ENCODE measurements at regions not wholly inside any gene's neighbourhood (a gene's known extent, or its start where the extent isn't known, plus 50 kb on each side); places are given as distances from the start of the nearest gene placed in this dataset.

DNA sequence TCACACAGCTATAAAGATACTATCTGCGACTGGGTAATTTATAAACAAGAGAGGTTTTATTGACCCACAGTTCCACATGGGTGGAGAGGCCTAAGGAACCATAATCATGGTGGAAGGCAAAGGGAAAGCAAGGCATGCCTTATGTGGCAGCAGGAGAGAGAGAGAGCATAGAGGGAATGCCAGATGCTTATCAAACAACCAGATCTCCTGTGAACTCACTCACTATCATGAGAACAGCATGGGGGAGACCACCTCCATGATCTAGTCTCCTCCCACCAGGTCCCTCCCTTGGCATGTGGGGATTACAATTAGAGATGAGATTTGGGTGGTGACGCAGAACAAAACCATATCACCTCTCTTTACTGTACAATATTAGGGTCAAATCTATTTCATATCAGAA, 1101.6 kb upstream of the RAG2 start:
- no peak for DNase-seq

DNA sequence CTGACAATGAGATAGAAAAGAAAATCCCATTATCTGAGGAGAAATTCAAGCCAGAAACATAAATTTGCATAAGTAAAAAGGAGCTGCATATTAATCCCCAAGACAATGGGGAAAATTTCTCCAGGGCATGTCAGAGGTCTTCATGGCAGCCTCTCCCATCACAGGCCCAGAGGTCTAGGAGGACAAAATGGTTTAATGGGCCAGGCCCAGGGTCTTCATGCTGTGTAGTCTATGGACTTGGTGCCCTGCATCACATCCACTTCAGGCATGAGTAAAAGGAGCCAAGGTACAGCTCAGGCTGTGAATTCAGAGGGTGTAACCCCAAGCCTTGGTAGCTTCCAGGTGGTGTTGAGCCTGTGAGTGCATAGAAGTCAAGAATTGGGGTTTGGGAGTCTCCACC, 1097.2 kb upstream of the RAG2 start:
- DNase-seq = no peak

DNA sequence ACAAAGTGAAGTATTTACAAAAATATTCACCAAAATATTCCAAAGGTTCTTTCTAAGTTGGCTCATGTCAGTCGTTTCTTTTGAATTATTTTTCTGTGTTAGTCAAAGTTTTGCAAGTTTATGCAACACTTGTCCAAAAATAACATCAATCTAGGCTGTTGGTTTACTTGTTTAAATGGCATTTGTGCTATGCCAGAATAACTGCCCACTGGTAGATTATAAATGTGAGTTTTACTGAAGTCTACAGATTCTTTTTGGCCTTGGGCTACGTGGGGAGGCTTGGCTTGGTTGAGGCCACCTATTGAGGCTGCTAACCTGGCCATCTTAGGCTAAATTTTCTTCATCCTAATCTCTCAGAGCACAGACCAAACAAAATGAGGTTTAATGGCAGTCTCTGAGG, 1091.9 kb upstream of the RAG2 start:
- no peak for DNase-seq

DNA sequence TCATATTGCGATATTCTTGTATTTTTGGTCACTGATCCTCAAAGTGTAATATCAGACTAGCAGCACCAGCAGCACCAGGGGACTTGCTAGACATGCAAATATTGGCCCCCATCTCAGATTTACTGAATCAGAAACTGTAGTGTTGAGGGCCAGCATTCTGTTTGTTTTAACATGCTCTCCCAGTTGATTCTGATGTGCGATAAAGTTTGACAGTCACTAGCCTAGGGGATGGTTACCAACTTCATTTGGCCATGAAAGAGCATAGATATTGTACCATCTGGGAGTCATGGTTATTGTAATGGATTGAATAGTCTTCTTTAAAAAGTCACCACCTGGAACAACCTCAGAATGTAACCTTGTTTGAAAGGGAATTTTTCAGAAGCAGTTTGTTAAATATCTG, 1090.4 kb upstream of the RAG2 start:
- DNase-seq = no peak

DNA sequence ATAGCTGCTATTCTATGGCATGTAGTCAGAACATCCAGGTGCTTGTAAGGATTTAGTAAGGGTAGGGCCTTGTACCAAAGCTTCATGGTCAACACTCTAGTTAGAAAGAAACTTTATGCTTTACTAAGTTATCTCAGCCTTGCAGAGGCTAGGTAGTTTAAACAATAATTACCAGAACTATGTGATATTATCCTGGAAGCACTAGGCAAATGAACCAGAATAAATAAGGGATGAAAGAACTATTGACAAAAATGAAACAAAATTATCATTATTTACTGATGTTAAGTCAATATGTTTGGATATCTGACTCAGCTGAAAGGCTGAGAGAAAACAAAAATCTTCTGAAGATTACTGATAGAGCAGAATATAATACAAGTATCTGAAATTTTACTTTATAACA, 1089.1 kb upstream of the RAG2 start:
- no peak for DNase-seq

DNA sequence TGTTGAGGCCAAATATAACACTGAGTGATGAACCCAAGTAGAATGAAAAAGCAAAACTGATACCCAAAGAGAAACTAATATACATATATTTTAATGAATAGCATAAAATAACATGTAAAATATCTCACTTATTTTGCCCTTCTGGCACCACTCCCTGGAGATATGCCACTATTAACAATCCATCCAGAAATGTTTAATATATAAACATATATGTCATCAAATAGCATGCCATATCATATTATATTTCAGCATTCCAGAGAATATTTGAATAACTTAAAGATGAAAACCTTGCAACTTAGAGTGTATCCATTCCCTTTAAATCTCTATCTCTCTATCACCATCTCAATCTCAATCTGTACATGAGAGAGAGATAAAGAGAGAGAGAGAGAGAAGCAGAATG, 1073.3 kb upstream of the RAG2 start:
- DNase-seq = no peak

DNA sequence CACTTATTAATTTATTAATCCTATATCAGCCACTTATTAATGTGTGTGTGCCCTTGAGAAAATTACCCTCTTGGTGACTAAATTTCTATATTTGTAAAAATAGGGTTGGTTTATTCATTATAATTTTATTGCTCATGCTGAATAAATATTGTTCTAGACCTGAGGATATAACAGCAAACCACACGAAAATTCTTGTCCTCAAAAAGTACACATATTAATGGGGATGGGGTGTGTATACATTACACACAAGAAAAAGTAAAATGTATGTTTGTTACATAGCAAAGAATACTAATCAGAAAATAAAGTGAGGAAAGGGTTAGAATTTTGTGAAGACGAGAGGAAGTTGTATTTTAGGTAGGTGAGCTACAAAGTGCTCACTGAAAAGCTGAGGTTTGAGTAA, 1068.9 kb upstream of the RAG2 start:
- DNase-seq = no peak

DNA sequence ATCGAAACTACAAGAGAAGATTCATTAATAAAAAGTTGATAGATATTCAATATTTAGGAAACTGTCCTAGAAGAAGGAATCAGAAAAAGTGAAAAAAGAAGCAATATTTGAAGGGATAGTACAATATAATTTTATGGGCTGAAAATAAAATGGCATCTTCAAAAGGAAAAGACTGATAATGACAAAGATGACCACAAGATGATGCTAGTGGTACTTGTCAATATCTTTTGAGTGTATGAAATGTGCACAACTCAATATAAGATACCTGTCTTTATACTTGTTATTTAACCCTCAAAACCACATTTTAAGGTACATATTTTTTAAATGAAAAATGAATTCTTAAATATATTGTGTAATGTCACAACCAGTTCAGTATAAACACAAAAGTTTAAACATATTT, 1059.6 kb upstream of the RAG2 start:
- DNase-seq = no peak

DNA sequence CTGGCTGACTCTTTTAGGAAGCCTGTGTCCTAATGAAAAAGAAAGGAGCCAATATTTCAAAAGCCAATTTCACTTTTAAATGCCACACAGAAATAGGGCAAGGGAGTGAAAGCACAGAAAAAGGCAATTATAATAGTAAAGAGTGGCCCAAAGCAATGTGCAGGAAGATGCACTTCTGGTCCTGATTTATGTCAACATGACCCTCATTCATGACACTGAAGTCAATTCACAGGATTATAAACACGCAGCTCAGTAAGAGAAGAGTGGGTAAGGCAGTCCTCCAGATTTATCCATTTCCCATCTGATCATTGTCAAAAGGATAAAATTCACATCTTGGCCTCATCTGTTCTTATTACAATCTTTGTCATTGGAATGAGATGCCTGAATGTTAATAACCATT, 1049.7 kb upstream of the RAG2 start:
- DNase-seq = no peak

DNA sequence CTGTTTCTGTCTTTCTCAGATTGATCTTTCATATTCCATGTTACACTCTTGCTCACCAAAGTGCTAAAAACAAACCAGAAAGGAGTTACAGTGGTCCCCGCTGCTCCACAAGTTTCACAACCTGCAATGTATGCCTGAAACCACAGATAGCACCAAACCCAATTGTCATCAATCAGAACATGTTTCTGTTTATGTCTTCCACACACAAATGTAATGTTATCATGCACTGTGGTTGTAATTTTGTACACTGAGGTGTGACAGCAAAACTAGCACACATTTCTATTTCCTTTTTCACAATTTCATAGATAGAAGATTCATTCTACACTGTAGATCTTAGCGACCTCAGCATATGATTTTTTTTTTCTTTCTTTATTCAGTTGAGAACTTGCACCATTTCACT, 1045.9 kb upstream of the RAG2 start:
- no peak for DNase-seq

DNA sequence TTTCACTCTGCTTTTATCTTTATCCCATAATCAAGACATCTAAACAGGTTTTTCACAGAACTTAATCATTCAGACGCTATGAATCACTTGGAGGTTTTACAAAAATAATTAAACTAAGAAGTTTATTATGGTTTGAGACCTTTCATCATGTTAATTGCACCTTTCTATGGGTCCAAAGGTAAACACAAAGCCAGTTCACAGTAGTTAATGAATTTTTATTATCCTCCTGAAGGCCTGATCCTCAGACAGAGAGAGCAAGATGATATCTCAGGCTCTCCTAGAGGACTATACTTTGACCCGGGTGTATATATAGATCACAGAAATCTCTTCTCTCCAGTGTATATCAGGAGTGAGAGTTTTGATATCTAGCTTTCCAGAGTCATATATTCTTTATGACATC, 1044.3 kb upstream of the RAG2 start:
- no peak for DNase-seq

DNA sequence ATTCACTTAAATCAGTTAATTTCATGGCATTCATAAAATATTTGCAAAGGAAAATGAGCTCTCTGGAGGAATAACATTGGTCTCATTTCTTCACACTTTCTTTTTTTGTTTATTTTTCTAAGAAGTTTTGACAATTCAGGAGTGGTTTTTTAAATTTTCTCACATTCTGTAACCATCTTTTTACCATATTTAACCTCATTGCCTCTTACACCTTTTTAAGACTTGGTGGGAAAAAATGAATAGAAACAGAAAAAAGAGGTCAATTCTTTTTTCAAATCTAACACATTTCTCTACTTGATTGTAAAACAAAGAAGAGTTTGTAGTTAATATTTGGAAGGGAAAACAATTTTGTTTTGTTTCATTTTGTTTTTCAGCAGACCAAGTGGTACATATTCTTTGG, 1034.7 kb upstream of the RAG2 start:
- DNase-seq = no peak

DNA sequence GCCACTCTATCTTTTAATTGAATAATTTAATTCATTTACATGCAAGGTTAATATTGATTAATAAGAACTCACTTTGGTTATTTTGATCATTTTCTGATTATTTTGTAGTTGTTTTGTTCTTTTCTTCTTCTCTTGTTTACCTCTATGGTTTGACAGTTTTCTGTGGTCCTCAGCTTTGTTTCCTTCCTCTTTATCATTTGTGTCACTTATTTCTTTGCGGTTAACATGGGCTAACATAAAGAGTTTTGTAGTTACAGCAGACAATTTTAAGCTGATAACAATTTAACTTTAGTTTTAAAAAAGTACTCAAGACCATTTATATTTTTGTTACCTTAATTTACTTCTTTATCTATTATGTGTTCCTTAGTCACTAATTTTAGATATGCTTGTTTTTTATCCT, 1032.8 kb upstream of the RAG2 start:
- DNase-seq = no peak

DNA sequence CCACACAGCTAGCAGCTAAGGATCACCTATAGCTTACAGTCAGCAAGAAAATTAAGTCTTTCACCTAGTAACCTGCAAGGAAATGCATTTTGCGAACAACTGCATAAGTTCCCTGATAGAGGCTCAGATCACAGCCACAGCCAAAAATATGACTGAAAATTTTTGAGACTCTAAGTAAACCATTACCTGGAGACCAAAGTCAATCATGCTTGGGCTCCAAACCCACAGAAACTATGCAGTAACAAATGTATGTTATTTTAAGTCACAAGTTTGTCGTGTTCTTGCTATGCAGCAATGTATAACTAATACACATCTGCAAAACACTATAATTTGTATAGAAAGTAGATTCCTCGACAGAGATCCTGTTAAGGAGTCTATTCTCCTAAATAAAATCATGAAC, 1025.7 kb upstream of the RAG2 start:
- no peak for DNase-seq

DNA sequence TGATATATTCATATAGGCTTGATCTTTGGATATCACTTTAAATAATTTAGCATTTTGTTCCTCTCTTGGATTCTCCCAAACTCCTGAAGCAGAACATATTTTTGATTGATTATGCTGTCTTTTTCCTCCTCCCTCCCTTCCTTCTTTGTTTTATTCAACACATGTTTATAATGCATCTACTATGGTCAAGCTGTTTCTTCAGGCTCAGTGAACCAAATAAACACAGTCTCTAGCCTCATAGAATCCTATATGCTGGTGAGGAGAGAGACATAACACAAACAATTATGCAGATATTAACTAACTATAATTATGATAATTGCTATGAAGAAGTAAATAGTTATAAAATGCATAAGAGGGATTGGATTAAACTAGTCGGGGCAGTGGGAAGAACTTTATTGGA, 1023.6 kb upstream of the RAG2 start:
- DNase-seq = no peak

DNA sequence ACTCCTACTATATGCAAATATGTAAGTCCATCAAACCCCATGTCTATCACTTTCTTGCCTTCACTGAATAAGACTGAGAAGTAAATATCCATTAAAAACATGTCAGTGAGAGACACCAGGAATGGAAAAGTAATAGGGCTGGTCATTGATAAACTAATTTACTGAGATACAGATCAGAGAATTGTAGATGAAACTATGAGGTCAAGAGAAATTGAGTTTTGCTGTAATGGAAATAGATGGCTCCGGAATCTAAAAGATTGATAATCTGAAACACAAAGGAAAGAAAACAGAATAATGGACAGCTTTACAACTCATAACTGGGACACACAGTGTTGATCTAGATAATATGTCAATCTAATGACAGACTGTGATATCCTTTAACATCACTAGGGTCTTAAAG, 1018.3 kb upstream of the RAG2 start:
- DNase-seq = no peak

DNA sequence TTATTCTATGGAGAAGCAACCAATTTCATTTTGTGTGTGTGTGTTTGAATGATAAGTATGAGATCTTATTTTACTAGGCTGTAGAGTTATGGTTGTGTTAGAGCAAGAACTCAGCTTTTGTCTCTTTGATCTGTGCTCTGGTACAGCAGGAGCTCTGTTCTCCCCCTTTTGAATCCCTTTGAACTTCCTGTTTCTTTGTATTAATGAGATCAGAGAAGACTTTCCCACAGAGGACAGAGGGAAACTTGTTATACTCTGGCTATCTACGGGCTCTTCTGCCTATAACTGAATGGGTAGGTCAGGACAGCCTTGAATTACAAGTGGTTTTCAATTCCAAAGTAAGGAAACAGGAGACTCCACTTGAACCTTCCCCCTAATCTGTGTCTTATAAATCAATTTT, 1015.0 kb upstream of the RAG2 start:
- DNase-seq = no peak

DNA sequence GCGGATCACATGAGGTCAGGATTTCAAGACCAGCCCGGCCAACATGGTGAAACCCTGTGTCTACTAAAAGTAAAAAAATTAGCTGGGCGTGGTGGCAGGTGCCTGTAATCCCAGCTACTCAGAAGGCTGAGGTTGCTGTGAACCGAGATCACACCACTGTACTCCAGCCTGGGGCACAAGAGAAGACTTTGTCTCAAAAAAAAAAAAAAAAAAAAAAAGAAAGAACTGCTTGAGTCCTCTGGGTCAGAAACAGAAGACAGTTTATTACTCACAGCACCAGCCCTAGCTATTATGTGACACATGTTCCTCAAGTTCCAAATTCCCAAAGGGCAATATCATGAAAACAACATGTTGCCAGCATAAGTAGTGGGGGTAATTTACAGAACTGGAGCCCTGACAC, 1014.1 kb upstream of the RAG2 start:
- no peak for DNase-seq

DNA sequence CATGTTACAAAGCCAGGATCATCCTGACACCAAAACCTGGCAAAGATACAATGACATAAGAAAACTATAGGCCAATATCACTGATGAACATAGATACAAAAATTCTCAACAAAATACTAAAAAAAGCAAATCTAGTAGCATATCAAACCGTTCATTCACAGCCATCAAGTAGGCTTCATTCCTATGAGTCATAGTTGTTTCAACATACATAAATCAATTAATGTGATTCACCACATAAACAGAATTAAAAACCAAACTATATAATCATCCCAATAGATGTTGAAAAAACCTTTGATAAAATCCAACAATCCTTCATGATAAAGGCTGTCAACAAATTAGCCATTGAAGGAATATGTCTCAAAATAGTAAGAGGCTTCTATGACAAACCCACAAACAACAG, 1007.2 kb upstream of the RAG2 start:
- DNase-seq = no peak

DNA sequence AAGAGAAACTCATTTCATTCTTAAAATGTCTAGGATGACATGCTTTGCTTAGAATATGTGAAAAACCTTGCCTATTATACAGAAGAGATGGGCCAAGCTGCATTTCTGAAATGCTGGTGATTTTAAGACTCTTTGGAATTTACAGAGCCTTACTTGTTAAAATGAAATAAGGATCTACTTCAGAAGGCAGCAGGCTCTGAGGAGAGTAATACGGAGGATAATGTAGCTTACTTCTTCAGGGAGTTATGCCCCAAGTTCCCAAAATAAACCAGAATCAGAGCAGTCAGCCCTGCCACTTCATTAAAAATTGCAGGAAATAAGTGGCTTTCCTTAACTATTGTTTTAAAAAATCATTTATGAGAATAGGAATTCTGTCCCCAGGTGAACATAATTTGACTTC, 1000.3 kb upstream of the RAG2 start:
- no peak for DNase-seq

DNA sequence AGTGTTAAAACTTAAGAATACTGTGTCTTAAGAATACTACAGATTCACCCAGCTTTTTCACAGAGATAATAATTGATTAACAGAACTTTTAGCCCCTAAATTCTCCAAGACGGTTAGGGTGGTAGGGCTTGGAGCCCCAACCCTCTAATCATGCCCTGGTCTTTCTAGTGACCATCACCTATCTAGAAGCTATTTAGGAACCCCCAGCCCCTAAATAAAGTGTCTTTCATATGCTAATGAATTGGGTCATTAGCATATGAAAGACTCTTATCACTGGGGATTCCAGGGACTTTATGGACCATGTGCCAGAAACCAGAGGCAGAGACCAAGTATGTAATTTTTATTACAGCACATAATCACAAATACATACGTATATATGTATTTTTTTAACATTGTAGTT, 999.7 kb upstream of the RAG2 start:
- no peak for DNase-seq

DNA sequence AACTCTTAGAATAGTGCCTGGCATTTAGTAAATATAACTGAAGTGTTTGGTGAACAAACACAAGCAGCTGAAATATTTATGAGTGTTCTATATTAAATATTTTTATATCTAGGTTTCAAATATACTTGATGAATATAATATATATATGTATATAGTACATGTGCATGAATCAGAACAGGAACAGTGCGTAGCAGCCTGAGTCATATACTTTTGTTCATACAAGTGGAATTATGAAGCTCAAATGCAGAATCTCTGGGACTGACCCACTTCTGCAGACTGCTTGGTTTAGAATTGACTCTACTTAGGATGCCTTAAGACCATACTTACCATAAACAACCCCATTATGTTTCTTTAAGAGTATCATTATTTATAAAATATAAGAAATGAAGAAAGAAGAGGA, 997.8 kb upstream of the RAG2 start:
- no peak for DNase-seq

DNA sequence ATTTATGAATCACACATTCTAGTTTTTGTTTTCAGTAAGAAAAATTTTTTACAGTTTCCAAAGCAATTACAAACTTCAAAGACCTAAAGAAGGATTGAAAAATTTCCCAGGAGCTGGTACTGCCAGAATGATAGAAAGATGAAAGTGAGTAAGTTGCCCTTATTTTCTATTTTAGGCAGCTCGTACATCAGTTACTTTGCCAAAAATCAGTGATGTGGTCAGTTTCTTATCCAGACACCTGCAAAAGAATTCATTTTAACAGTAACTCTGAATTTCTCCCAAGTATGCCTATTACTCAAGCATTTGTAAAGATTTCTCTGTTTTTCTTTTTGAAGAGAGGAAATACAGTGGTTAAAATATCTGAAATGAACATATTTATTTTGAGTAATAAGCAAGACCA, 976.3 kb upstream of the RAG2 start:
- no peak for DNase-seq

DNA sequence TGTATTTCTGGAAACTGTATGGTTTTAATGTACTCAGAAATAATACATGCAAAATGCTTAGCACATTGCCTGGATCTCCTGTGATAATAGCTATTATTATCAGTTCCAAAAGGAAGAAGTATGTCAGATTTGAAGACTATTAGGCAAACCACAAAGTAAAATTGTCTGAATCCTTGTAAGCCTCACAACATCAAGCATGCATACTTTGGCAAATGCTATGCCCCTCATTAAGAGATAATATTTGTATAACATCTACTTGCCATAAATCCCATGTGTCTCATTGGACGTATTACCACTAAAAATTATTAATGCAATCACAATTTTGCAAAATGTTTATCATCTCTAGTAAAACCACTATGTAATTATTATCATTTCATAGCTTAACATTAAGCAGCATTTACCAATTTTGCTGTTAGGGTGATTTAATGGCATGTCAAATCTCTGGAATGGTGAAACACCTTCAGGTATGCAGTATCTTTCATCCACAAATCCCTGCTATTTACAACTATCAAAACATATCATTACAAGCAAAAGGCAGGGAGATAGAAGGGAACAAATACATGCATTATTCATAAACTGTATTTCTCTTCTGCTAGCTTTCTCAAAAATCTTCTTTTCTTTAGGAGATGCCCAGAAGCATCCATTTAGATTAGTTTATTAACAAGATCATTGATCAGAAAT, 974.6 kb upstream of the RAG2 start:
- no peak for DNase-seq

DNA sequence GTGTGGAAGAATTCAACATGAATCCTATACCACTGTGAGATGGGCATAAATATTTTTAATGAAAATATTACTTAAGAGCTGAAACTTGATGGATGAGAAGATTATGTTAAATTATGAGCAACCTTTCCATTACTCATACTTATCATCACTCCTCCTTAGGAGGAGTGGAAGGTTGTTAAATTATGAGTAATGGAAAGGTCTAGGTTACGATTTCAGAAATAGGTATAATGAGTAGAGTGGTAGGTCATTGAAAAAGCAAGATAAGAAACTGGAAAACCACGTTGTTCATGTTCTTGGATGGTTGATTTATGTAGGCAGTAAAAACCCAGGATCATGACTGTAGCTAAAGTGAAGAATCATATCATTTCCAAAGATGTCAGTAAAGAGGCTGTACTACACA, 973.2 kb upstream of the RAG2 start:
- DNase-seq = no peak

DNA sequence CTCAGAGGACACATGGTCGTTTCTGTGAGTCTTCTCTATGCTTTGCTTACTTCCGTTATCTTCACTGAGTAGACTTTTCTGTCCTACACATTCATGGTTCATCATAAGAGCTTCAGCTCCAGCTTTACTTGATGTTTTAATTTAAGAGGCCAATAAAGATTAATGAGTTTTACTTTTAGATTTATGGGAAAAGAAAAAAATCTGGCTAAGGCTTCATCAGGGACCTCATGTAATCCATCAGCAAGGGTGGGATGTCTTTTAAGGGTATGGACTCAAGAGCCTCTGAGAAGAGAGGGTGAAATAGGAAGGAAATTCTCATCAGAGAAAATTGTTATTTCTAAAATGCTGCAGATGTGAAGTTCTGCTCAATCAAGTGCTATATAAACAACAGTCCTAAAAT, 963.0 kb upstream of the RAG2 start:
- DNase-seq = no peak

Data from T-helper 1 cell (primary cell).